GM08714 (cell line): ENCODE measurements at regions not wholly inside any gene's neighbourhood (a gene's known extent, or its start where the extent isn't known, plus 50 kb on each side); places are given as distances from the start of the nearest gene placed in this dataset.

Experiments used
- H3K4me3 ChIP-seq: fragments of 200-500 bp; sonication (Bioruptor generic); 2 replicates; pipeline ENCODE4 v1.5.1; 2014; ENCODE audit warnings: mild to moderate bottlenecking, low read length, inconsistent platforms
- ZNF274 ChIP-seq: IDR thresholded peaks from 2 replicates; pipeline ENCODE4 v1.6.1; 2012; ENCODE audit warnings: mild to moderate bottlenecking, low read depth, low read length

DNA sequence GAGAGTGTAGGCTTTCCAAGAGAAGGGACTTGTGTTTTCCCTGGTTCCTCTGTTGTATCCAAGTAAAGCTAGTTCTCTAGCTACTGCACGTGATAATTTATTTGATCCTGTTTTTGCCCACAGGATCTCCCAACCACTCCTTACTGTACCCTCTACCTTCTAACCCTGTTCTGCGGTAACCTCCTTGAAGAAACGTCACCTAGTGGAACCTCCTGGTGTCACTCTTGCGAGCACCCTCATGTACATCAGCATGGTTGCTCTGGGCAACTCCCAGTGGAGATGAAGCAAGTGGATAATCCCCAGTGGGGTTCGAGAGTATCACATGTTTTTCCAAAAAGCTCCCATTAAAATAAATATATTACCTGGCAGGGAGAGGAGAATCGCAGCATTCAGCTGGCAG lies 108.9 kb upstream of the CLMP start:
- H3K4me3 ChIP-seq, result no peak overlapping the region
- TF ChIP-seq ZNF274, result no peak

- H3K4me3 ChIP-seq, result no peak overlapping the region; the same call in 1 of the 2 replicates
- no peak for TF ChIP-seq ZNF274
Measured at GRCh38 chr11:123302751-123303195, 107.7 kb upstream of the CLMP start.

GRCh38 chr11:123301696-123302400 lies 106.8 kb upstream of the CLMP start:
- no peak for TF ChIP-seq ZNF274
- H3K4me3 ChIP-seq, result no peak overlapping the region; the same call in 1 of the 2 replicates

GRCh38 chr11:123301013-123301591 lies 106.1 kb upstream of the CLMP start:
- TF ChIP-seq ZNF274, result no peak
- no peak overlapping the region for H3K4me3 ChIP-seq

GRCh38 chr11:123299721-123300120 lies 104.7 kb upstream of the CLMP start:
- no peak overlapping the region for H3K4me3 ChIP-seq

GRCh38 chr11:123298488-123299447 lies 103.7 kb upstream of the CLMP start:
- TF ChIP-seq ZNF274, result no peak

More at GRCh38 chr11:123299721-123300120, 104.7 kb upstream of the CLMP start:
- no peak for TF ChIP-seq ZNF274

GRCh38 chr11:123292647-123293046 lies 97.6 kb upstream of the CLMP start:
- no peak overlapping the region for H3K4me3 ChIP-seq
- no peak for TF ChIP-seq ZNF274

More at GRCh38 chr11:123298488-123299447, 103.7 kb upstream of the CLMP start:
- H3K4me3 ChIP-seq, result no peak overlapping the region

DNA sequence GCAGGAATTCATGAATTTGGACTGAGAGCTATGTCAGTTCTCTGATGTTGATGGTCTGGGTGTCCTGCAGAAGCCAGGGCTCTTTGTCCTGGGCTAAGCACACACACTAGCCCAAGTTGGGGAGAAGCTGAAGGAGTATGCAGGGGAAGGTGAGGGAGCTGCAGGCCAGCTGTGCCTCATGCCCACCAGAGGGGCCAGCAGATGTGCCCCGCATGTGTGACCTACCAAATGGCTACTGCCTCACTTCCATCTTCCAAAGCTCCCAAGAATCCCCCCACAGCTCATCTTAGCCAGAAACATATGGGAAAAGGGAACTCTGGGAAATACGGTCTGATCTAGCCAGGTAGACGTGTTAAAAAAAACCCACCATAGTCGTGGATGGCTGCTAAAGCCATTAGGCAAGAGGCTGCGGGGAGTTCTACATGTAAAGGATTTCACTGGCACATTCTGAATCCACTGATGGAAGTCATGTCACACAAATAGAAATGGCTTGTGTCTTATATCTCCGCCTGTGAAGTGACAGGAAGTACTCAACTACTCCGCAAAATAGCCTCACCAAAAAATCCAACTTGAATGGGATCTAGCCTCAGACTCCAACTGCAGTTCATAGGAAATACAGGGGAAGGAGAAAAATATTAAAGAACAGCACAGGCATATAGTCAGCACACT lies 96.3 kb upstream of the CLMP start:
- no peak for TF ChIP-seq ZNF274
- H3K4me3 ChIP-seq, result no peak overlapping the region

DNA sequence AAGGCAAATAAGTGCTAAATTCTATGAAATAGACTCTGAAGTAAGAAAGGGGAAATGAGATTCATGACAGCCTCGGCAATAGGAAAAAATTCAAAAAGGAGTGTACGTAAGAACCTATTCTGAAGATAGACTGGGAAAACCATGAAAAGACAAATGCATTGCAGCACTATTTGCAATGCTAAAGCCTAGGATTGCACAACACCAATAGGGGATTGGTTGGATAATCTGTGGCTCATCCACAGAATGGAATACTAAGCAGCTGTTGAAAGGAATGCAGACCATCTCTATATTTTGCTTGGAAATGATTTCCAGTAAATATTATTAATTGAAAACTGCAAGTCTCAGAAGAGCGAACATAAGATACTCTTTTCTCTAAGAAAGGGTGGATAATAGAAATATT lies 91.7 kb upstream of the CLMP start:
- no peak for TF ChIP-seq ZNF274
- H3K4me3 ChIP-seq, result no peak overlapping the region

GRCh38 chr11:123286255-123286654 lies 91.2 kb upstream of the CLMP start:
- TF ChIP-seq ZNF274, result no peak

GRCh38 chr11:123284454-123284853 lies 89.4 kb upstream of the CLMP start:
- H3K4me3 ChIP-seq, result no peak overlapping the region
- no peak for TF ChIP-seq ZNF274

More at GRCh38 chr11:123286255-123286654, 91.2 kb upstream of the CLMP start:
- no peak overlapping the region for H3K4me3 ChIP-seq

GRCh38 chr11:123282597-123282996 lies 87.5 kb upstream of the CLMP start:
- no peak overlapping the region for H3K4me3 ChIP-seq
- TF ChIP-seq ZNF274, result no peak

DNA sequence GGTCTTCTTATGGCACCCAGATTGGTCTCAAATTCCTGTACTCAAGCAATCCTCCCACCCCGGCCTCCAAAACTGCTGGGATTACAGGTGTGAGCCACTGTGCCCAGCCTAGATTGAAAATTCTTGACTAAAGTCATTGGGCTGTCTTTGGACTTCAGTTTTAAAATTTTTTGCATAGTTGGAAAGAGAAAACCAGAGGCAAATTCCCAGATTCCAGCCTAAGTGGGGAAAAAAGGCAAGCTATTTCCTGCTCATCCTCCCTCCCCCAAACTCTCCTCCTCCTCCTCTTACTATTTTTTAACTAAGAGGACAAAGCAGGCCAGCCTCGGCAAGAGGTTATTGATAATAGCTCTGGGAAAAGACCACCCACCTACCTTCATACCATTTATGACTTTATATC lies 78.6 kb upstream of the CLMP start:
- H3K4me3 ChIP-seq, result no peak overlapping the region
- no peak for TF ChIP-seq ZNF274

DNA sequence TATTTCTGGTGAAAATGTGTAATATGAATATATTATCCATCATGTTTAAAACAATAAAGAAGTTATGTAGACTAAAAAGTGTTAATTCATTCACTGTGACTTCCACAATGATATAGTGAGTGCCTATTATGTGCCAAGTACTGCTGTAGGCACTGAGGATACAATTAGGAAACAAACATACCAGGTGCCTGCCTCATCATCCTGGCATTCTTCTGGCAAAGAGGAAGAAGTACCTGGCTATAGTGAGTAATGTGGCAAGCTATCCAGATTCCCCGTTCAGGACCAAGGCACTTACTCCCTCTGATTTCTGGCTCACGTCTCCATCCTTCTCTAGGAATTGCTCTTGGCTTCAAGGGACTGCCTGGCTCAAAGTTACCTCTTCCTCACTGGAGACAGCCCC lies 77.5 kb upstream of the CLMP start:
- no peak overlapping the region for H3K4me3 ChIP-seq
- no peak for TF ChIP-seq ZNF274
